ENCODE measurements at regions not wholly inside any gene's neighbourhood (a gene's known extent, or its start where the extent isn't known, plus 50 kb on each side); places are given as distances from the start of the nearest gene placed in this dataset.

GRCh38 chr4:89469930-89470375 is 162.4 kb upstream of the GPRIN3 start:
- TF ChIP-seq, protein P1, sequence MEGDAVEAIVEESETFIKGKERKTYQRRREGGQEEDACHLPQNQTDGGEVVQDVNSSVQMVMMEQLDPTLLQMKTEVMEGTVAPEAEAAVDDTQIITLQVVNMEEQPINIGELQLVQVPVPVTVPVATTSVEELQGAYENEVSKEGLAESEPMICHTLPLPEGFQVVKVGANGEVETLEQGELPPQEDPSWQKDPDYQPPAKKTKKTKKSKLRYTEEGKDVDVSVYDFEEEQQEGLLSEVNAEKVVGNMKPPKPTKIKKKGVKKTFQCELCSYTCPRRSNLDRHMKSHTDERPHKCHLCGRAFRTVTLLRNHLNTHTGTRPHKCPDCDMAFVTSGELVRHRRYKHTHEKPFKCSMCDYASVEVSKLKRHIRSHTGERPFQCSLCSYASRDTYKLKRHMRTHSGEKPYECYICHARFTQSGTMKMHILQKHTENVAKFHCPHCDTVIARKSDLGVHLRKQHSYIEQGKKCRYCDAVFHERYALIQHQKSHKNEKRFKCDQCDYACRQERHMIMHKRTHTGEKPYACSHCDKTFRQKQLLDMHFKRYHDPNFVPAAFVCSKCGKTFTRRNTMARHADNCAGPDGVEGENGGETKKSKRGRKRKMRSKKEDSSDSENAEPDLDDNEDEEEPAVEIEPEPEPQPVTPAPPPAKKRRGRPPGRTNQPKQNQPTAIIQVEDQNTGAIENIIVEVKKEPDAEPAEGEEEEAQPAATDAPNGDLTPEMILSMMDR (IDR thresholded peaks at IDR 0.05): no peak
- no peak for TF ChIP-seq POLR2A (IDR thresholded peaks at IDR 0.05)

Data from thyroid gland (tissue), 4 donors.